ENCODE measurements at regions not wholly inside any gene's neighbourhood (a gene's known extent, or its start where the extent isn't known, plus 50 kb on each side); places are given as distances from the start of the nearest gene placed in this dataset.
"Not testable (repeated sequence)": the region's sequence is repeated elsewhere in the genome, so short reads cannot be mapped to it uniquely, and the experiment has no call there.

DNA sequence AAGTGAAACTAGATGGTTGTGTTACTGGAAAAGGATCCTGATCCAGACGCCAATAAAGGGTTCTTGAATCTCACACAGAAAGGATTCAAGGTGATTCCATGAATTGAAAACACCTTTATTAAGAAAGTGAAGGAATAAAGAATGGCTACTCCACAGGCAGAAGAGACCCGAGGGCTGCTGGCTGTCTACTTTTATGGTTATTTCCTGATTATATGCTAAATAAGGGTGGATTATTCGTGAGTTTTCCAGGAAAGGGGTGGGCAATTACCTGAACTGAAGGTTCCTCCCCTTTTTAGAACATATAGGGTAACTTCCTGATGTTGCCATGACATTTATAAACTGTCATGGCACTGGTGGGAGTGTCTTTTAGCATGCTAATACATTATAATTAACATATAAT is 50.9 kb upstream of the WARS2 start:
- H3K4me3 ChIP-seq (ENCODE audit: low read depth, low read length) = no peak overlapping the region
- TF ChIP-seq, protein P1, sequence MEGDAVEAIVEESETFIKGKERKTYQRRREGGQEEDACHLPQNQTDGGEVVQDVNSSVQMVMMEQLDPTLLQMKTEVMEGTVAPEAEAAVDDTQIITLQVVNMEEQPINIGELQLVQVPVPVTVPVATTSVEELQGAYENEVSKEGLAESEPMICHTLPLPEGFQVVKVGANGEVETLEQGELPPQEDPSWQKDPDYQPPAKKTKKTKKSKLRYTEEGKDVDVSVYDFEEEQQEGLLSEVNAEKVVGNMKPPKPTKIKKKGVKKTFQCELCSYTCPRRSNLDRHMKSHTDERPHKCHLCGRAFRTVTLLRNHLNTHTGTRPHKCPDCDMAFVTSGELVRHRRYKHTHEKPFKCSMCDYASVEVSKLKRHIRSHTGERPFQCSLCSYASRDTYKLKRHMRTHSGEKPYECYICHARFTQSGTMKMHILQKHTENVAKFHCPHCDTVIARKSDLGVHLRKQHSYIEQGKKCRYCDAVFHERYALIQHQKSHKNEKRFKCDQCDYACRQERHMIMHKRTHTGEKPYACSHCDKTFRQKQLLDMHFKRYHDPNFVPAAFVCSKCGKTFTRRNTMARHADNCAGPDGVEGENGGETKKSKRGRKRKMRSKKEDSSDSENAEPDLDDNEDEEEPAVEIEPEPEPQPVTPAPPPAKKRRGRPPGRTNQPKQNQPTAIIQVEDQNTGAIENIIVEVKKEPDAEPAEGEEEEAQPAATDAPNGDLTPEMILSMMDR (IDR thresholded peaks at IDR 0.05; ENCODE audit: borderline replicate concordance, insufficient read depth, low read depth, low read length) = no peak

- H3K4me3 ChIP-seq (ENCODE audit: low read depth, low read length) = no peak overlapping the region
- TF ChIP-seq, protein P1 (IDR thresholded peaks at IDR 0.05; ENCODE audit: borderline replicate concordance, insufficient read depth, low read depth, low read length) = no peak
Measured at GRCh38 chr1:119204197-119204960, 63.9 kb upstream of the WARS2 start.

- TF ChIP-seq, protein P1 (IDR thresholded peaks at IDR 0.05; ENCODE audit: borderline replicate concordance, insufficient read depth, low read depth, low read length) = no peak
- H3K4me3 ChIP-seq (ENCODE audit: low read depth, low read length) = no peak overlapping the region
Measured at GRCh38 chr1:119204961-119205357, 64.5 kb upstream of the WARS2 start.

DNA sequence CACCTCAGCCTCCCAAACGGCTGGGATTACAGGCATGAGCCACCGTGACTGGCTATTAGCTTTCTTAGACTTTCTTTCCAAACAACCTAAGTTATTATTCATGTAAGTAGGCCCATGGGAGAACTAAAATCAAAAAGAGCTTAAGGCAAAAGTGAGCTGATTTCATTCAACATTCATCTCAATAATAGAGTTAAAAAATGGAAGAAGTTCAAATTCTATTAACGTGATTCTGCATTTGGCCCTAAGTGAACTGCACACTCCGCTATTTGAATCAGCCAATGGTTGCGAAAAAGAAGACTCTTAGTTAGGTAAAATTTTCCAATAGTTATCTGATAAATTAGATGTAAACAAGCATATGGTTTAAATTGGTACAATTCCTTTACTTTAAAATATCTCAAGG is 68.6 kb upstream of the WARS2 start:
- H3K4me3 ChIP-seq (ENCODE audit: low read depth, low read length) = no peak overlapping the region
- TF ChIP-seq, protein P1 (IDR thresholded peaks at IDR 0.05; ENCODE audit: borderline replicate concordance, insufficient read depth, low read depth, low read length) = no peak

GRCh38 chr1:119209596-119210295 is 69.3 kb upstream of the WARS2 start:
- no peak overlapping the region for H3K4me3 ChIP-seq (ENCODE audit: low read depth, low read length)
- TF ChIP-seq, protein P1 (IDR thresholded peaks at IDR 0.05; ENCODE audit: borderline replicate concordance, insufficient read depth, low read depth, low read length) = no peak

DNA sequence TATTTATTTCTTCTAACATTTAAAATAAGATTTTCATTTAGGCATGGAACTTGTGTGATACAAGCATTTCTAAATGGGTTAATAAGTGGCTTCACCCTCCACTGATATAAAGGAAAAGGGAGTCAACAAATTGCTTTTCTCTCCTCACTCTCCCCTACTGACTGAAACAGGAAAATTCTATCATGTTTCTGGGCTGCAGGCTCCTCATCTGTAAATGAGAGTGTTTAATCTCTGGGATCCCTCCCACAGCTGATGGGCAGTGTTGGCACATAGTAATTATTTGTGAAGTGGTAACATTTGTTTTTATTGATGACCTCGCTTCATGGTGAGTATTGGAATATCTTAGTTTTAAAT is 69.8 kb upstream of the WARS2 start:
- H3K4me3 ChIP-seq (ENCODE audit: low read depth, low read length) = no peak overlapping the region
- TF ChIP-seq, protein P1 (IDR thresholded peaks at IDR 0.05; ENCODE audit: borderline replicate concordance, insufficient read depth, low read depth, low read length) = no peak

GRCh38 chr1:119213213-119213612 is 72.8 kb upstream of the WARS2 start:
- H3K4me3 ChIP-seq (ENCODE audit: low read depth, low read length) = not testable (repeated sequence)

GRCh38 chr1:119214961-119215360 is 74.5 kb upstream of the WARS2 start:
- not testable (repeated sequence) for H3K4me3 ChIP-seq (ENCODE audit: low read depth, low read length)
